CD14-positive monocyte (primary cell): ENCODE measurements at regions not wholly inside any gene's neighbourhood (a gene's known extent, or its start where the extent isn't known, plus 50 kb on each side); places are given as distances from the start of the nearest gene placed in this dataset.

ENCODE experiments used
- DNase-seq, 3 donors: peaks; one replicate each; pipeline ENCODE4 v3.0.0-alpha.2; 2011 to 2022
- H2AFZ ChIP-seq: 2 replicates; pipeline ENCODE4 v1.6.0; 2012; ENCODE audit warnings: mild to moderate bottlenecking, low read depth, low read length, inconsistent platforms; ENCODE audit not compliant: insufficient read depth, poor library complexity, severe bottlenecking
- H3K27ac ChIP-seq, 2 donors: 1 replicate in 1 of 2; 2 replicates in 1 of 2; pipeline ENCODE4 v1.5.1; 2012 to 2013; ENCODE audit warnings: low read length in 2 of 2, control low read depth in 1 of 2, inconsistent platforms in 1 of 2, low read depth in 1 of 2, mild to moderate bottlenecking in 1 of 2
- H3K27me3 ChIP-seq, 2 donors: one replicate each; pipeline versions ENCODE4 v1.6.0 to v1.6.1; 2011 to 2013; ENCODE audit warnings: low read length in 2 of 2; ENCODE audit not compliant: control insufficient read depth in 2 of 2, insufficient read depth in 2 of 2
- H3K36me3 ChIP-seq, 2 donors: replicated peaks in 1 of 2; 1 replicate in 1 of 2; 2 replicates in 1 of 2; pipeline versions ENCODE4 v1.5.1 to v1.6.1; 2012 to 2013; ENCODE audit warnings: low read length in 2 of 2, control low read depth in 1 of 2, inconsistent platforms in 1 of 2, mild to moderate bottlenecking in 1 of 2; ENCODE audit not compliant: insufficient read depth in 2 of 2, control insufficient read depth in 1 of 2
- H3K4me1 ChIP-seq, 2 donors: 1 replicate in 1 of 2; 2 replicates in 1 of 2; pipeline versions ENCODE4 v1.5.1 to v1.6.1; 2012 to 2013; ENCODE audit warnings: low read length in 2 of 2, control low read depth in 1 of 2, inconsistent platforms in 1 of 2, mild to moderate bottlenecking in 1 of 2, moderate library complexity in 1 of 2; ENCODE audit not compliant: insufficient read depth in 2 of 2, control insufficient read depth in 1 of 2
- H3K4me2 ChIP-seq: replicated peaks from 2 replicates; pipeline ENCODE3; 2012; ENCODE audit warnings: low read length, moderate library complexity, mild to moderate bottlenecking; ENCODE audit not compliant: poor library complexity, severe bottlenecking; ENCODE audit errors: extremely low read depth
- H3K4me3 ChIP-seq, 3 experiments: fragments of 200-600 bp in 1 of 3; sonication (generic) in 1 of 3; replicated peaks in 1 of 3; 1 replicate in 2 of 3; 2 replicates in 1 of 3; pipeline ENCODE4 v1.5.1; 2011 to 2013; ENCODE audit warnings: low read length in 3 of 3, mild to moderate bottlenecking in 3 of 3, control low read depth in 2 of 3, low read depth in 2 of 3, inconsistent platforms in 1 of 3, moderate library complexity in 1 of 3
- H3K79me2 ChIP-seq: 2 replicates; pipeline ENCODE4 v1.6.0; 2012; ENCODE audit warnings: mild to moderate bottlenecking, control low read depth, inconsistent platforms, low read length, moderate library complexity; ENCODE audit not compliant: insufficient read depth
- H3K9ac ChIP-seq: 2 replicates; pipeline ENCODE4 v1.6.0; 2017; ENCODE audit warnings: low read length, mild to moderate bottlenecking; ENCODE audit not compliant: insufficient read depth, poor library complexity, severe bottlenecking
- H3K9me3 ChIP-seq, 2 donors: replicated peaks in 1 of 2; 1 replicate in 1 of 2; 2 replicates in 1 of 2; pipeline versions ENCODE4 v1.5.1 to v1.6.1; 2012 to 2013; ENCODE audit warnings: low read length in 2 of 2, control low read depth in 1 of 2; ENCODE audit not compliant: control insufficient read depth in 1 of 2, insufficient read depth in 1 of 2
- H4K20me1 ChIP-seq: 2 replicates; pipeline ENCODE4 v1.6.0; 2012; ENCODE audit warnings: mild to moderate bottlenecking, low read length, control low read depth, moderate library complexity; ENCODE audit not compliant: insufficient read depth
- H3K27ac Mint-ChIP-seq, 7 donors: one replicate each; pipeline ENCODE4 v1.8.0; 2020; ENCODE audit warnings: mild to moderate bottlenecking in 7 of 7, mixed read lengths in 7 of 7, moderate library complexity in 6 of 7, inconsistent platforms in 2 of 7
- H3K27me3 Mint-ChIP-seq, 3 donors: one replicate each; pipeline ENCODE4 v1.8.0; 2021 to 2022; ENCODE audit warnings: low read depth in 3 of 3, mild to moderate bottlenecking in 3 of 3, mixed read lengths in 3 of 3, moderate library complexity in 3 of 3, inconsistent platforms in 1 of 3
- H3K36me3 Mint-ChIP-seq, 2 donors: one replicate each; pipeline ENCODE4 v1.8.0; 2020; ENCODE audit warnings: mixed read lengths in 2 of 2, inconsistent platforms in 1 of 2, mild to moderate bottlenecking in 1 of 2
- H3K4me1 Mint-ChIP-seq: one replicate; pipeline ENCODE4 v1.8.0; 2020; ENCODE audit warnings: mild to moderate bottlenecking, mixed read lengths
- H3K4me3 Mint-ChIP-seq, 2 donors: one replicate each; pipeline ENCODE4 v1.8.0; 2020; ENCODE audit warnings: mild to moderate bottlenecking in 2 of 2, mixed read lengths in 2 of 2, moderate library complexity in 1 of 2
- H3K9me3 Mint-ChIP-seq, 7 donors: one replicate each; pipeline ENCODE4 v1.8.0; 2020 to 2022; ENCODE audit warnings: mixed read lengths in 7 of 7, mild to moderate bottlenecking in 6 of 7, moderate library complexity in 6 of 7, inconsistent platforms in 2 of 7
- CTCF ChIP-seq: fragments of 200-600 bp; IDR thresholded peaks from one replicate; pipeline ENCODE4 v1.8.0; 2022; ENCODE audit warnings: antibody characterized with exemption, mild to moderate bottlenecking
- WGBS: methylation state at CpG from one replicate; pipeline ENCODE4 v1.1.5; 2013; ENCODE audit warnings: missing lambda C conversion rate; ENCODE audit not compliant: insufficient coverage; 5-methylcytosine and 5-hydroxymethylcytosine counted together
- intact Hi-C, 2 donors: fragments of 100-400 bp; cut with micrococcal nuclease; formaldehyde crosslinking; loops; one replicate each; pipeline versions ENCODE4 v1.15.0 to v1.15.1; 2023

- no peak overlapping the region for H3K27ac ChIP-seq
- H3K79me2 ChIP-seq: no peaks in the 10 kb centered on the region
- Mint-ChIP-seq H3K27me3 (no peaks in the 10 kb centered on the region), H3K9me3 (peaks cover 0 to 3% (median 2%) of the 10 kb centered on the region in 7 donors), H3K36me3 (no peaks in the 10 kb centered on the region), H3K4me3 (no peak overlapping the region), H3K27ac (no peak overlapping the region), H3K4me1 (no peaks in the 10 kb centered on the region)
- H3K27me3 ChIP-seq: no peaks in the 10 kb centered on the region
- WGBS: no CpG with 5 or more reads among the region's 2 CpGs
- H2AFZ ChIP-seq: no peak overlapping the region
- intact Hi-C loops: no loop called here
- H4K20me1 ChIP-seq: no peaks in the 10 kb centered on the region
- no peaks in the 10 kb centered on the region for H3K4me1 ChIP-seq
- no peak overlapping the region for H3K4me2 ChIP-seq
- no peak for DNase-seq
- no peaks in the 10 kb centered on the region for H3K36me3 ChIP-seq
- no peak overlapping the region for H3K9ac ChIP-seq
- no peaks in the 10 kb centered on the region for H3K9me3 ChIP-seq
- H3K4me3 ChIP-seq: no peak overlapping the region
- TF ChIP-seq CTCF: no peak
Measured at GRCh38 chr13:85241060-85241459, 558.2 kb downstream of the SLITRK6 start.

- Histone ChIP-seq H2AFZ (no peak overlapping the region), H4K20me1 (no peaks in the 10 kb centered on the region), H3K4me1 (no peaks in the 10 kb centered on the region), H3K9ac (no peak overlapping the region), H3K27me3 (no peaks in the 10 kb centered on the region), H3K4me3 (no peak overlapping the region), H3K79me2 (no peaks in the 10 kb centered on the region), H3K4me2 (no peak overlapping the region), H3K36me3 (no peaks in the 10 kb centered on the region), H3K27ac (no peak overlapping the region), H3K9me3 (no peaks in the 10 kb centered on the region)
- Mint-ChIP-seq H3K9me3 (peaks cover 0 to 4% (median 0%) of the 10 kb centered on the region in 7 donors), H3K36me3 (no peaks in the 10 kb centered on the region), H3K27ac (no peak overlapping the region), H3K4me3 (no peak overlapping the region), H3K27me3 (no peaks in the 10 kb centered on the region), H3K4me1 (no peaks in the 10 kb centered on the region)
- intact Hi-C loops: no loop called here
- no CpG with 5 or more reads among the region's 1 CpG for WGBS
- no peak for TF ChIP-seq CTCF
- no peak for DNase-seq
Measured at GRCh38 chr13:85236413-85236812, 562.8 kb downstream of the SLITRK6 start.
